ENCODE measurements at regions not wholly inside any gene's neighbourhood (a gene's known extent, or its start where the extent isn't known, plus 50 kb on each side); places are given as distances from the start of the nearest gene placed in this dataset.

DNA sequence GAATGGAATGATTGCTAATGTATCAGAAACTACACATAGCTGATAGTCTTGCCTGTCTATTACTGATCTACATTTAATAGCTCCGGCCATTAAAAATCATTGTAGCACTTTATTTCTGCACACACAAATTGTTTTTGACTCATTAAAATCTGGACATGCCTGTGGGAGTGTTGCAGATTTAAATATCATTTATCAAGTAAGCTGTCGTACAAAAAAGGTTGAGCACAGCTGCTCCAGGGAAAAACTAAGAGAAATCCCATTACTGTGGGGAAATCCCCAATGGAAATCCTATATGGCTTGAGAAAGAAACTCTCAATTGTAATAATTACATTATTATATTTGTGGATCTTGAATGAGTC is 99.6 kb upstream of the CERS6 start:
- H3K79me2 ChIP-seq (ENCODE audit: insufficient read depth, low read length), result no peaks in the 10 kb centered on the region
- DNase-seq, result no peak
- WGBS (ENCODE audit: insufficient coverage), result no CpG with 5 or more reads among the region's 2 CpGs
- no peak overlapping the region for H3K4me2 ChIP-seq (replicated peaks; ENCODE audit: extremely low read depth, low read length, poor library complexity, severe bottlenecking)
- H3K27me3 ChIP-seq (ENCODE audit: control insufficient read depth in 2 of 2, insufficient read depth in 2 of 2, low read length in 2 of 2), result no peaks in the 10 kb centered on the region
- H3K4me3 Mint-ChIP-seq, result no peak overlapping the region
- H3K9me3 Mint-ChIP-seq, result peaks cover 1 to 8% (median 5%) of the 10 kb centered on the region in 7 donors
- H3K36me3 Mint-ChIP-seq, result no peaks in the 10 kb centered on the region
- peaks cover 15% of the 10 kb centered on the region for H3K4me1 Mint-ChIP-seq
- no peaks in the 10 kb centered on the region for H3K9me3 ChIP-seq (replicated peaks in 1 of 2; ENCODE audit: control insufficient read depth in 1 of 2, insufficient read depth in 1 of 2, low read length in 2 of 2)
- no peak overlapping the region for H2AFZ ChIP-seq (ENCODE audit: insufficient read depth, low read depth, low read length, poor library complexity, severe bottlenecking)
- H3K4me3 ChIP-seq (replicated peaks in 1 of 3; ENCODE audit: low read depth in 2 of 3, low read length in 3 of 3), result no peak overlapping the region
- H3K9ac ChIP-seq (ENCODE audit: insufficient read depth, low read length, poor library complexity, severe bottlenecking), result no peak overlapping the region
- TF ChIP-seq, protein P1, sequence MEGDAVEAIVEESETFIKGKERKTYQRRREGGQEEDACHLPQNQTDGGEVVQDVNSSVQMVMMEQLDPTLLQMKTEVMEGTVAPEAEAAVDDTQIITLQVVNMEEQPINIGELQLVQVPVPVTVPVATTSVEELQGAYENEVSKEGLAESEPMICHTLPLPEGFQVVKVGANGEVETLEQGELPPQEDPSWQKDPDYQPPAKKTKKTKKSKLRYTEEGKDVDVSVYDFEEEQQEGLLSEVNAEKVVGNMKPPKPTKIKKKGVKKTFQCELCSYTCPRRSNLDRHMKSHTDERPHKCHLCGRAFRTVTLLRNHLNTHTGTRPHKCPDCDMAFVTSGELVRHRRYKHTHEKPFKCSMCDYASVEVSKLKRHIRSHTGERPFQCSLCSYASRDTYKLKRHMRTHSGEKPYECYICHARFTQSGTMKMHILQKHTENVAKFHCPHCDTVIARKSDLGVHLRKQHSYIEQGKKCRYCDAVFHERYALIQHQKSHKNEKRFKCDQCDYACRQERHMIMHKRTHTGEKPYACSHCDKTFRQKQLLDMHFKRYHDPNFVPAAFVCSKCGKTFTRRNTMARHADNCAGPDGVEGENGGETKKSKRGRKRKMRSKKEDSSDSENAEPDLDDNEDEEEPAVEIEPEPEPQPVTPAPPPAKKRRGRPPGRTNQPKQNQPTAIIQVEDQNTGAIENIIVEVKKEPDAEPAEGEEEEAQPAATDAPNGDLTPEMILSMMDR (IDR thresholded peaks at IDR 0.05), result no peak
- no peak overlapping the region for H3K27ac ChIP-seq (ENCODE audit: low read depth in 1 of 2, low read length in 2 of 2)
- no peak overlapping the region for H3K27ac Mint-ChIP-seq
- H3K27me3 Mint-ChIP-seq (ENCODE audit: low read depth in 3 of 3), result peaks cover 0 to 1% (median 1%) of the 10 kb centered on the region in 3 donors
- no peaks in the 10 kb centered on the region for H3K36me3 ChIP-seq (replicated peaks in 1 of 2; ENCODE audit: control insufficient read depth in 1 of 2, insufficient read depth in 2 of 2, low read length in 2 of 2)
- H4K20me1 ChIP-seq (ENCODE audit: insufficient read depth, low read length), result no peaks in the 10 kb centered on the region
- no peaks in the 10 kb centered on the region for H3K4me1 ChIP-seq (ENCODE audit: control insufficient read depth in 1 of 2, insufficient read depth in 2 of 2, low read length in 2 of 2)
- intact Hi-C loops (cut with micrococcal nuclease), result no loop called here

DNA sequence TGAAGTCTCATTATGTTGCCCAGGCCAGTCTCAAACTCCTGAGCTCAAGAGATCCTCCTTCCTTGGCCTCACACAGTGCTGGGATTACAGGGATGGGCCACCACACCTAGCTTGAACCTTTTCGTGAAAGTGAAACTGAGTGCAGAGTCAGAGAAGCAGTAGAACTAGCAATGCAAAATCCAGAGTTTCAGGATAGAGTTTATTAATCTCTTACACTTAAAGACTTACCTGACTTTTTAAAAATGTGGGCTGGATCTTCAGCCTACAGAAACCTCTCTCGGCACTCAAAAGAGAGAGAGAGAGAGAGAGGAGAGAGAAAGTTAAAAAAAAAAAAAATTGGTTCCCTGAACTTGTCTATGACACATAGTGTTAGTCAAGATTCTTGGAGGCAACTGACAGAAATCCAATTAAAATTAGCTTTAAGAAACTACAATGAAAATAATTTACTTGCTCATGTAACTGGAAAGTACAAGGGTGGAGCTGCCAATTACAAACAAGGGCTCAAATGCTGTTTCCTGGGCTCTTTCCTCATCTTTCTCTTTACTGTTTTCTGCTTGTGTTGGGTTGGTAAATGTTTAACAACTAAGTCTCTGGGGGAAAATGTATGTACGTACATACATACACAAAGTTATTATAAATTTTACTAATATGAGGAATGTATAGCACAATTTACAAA is 98.1 kb upstream of the CERS6 start:
- H4K20me1 ChIP-seq (ENCODE audit: insufficient read depth, low read length), result no peaks in the 10 kb centered on the region
- H2AFZ ChIP-seq (ENCODE audit: insufficient read depth, low read depth, low read length, poor library complexity, severe bottlenecking), result no peak overlapping the region
- peaks cover 0 to 1% (median 1%) of the 10 kb centered on the region in 3 donors for H3K27me3 Mint-ChIP-seq (ENCODE audit: low read depth in 3 of 3)
- WGBS (ENCODE audit: insufficient coverage), result no CpG with 5 or more reads among the region's 3 CpGs
- H3K9ac ChIP-seq (ENCODE audit: insufficient read depth, low read length, poor library complexity, severe bottlenecking), result no peak overlapping the region
- H3K36me3 ChIP-seq (replicated peaks in 1 of 2; ENCODE audit: control insufficient read depth in 1 of 2, insufficient read depth in 2 of 2, low read length in 2 of 2), result no peaks in the 10 kb centered on the region
- H3K4me3 Mint-ChIP-seq, result no peak overlapping the region
- intact Hi-C loops (cut with micrococcal nuclease), result no loop called here
- no peak overlapping the region for H3K27ac ChIP-seq (ENCODE audit: low read depth in 1 of 2, low read length in 2 of 2)
- no peaks in the 10 kb centered on the region for H3K9me3 ChIP-seq (replicated peaks in 1 of 2; ENCODE audit: control insufficient read depth in 1 of 2, insufficient read depth in 1 of 2, low read length in 2 of 2)
- peaks cover 1 to 8% (median 4%) of the 10 kb centered on the region in 7 donors for H3K9me3 Mint-ChIP-seq
- peaks cover 4 to 5% of the 10 kb centered on the region in 2 donors for H3K4me1 ChIP-seq (ENCODE audit: control insufficient read depth in 1 of 2, insufficient read depth in 2 of 2, low read length in 2 of 2)
- TF ChIP-seq, protein P1 (IDR thresholded peaks at IDR 0.05), result no peak
- H3K4me1 Mint-ChIP-seq, result peaks cover 20% of the 10 kb centered on the region
- H3K27me3 ChIP-seq (ENCODE audit: control insufficient read depth in 2 of 2, insufficient read depth in 2 of 2, low read length in 2 of 2), result no peaks in the 10 kb centered on the region
- no peak overlapping the region for H3K4me2 ChIP-seq (replicated peaks; ENCODE audit: extremely low read depth, low read length, poor library complexity, severe bottlenecking)
- H3K79me2 ChIP-seq (ENCODE audit: insufficient read depth, low read length), result no peaks in the 10 kb centered on the region
- no peak overlapping the region for H3K4me3 ChIP-seq (replicated peaks in 1 of 3; ENCODE audit: low read depth in 2 of 3, low read length in 3 of 3)
- no peak overlapping the region for H3K27ac Mint-ChIP-seq
- H3K36me3 Mint-ChIP-seq, result peaks cover 0 to 2% of the 10 kb centered on the region in 2 donors
- DNase-seq, result no peak
